A673 (cell line): ENCODE measurements at regions not wholly inside any gene's neighbourhood (a gene's known extent, or its start where the extent isn't known, plus 50 kb on each side); places are given as distances from the start of the nearest gene placed in this dataset.
"Not testable (repeated sequence)": the region's sequence is repeated elsewhere in the genome, so short reads cannot be mapped to it uniquely, and the experiment has no call there.

Experiments used
- BruUV-seq: library from RNA; stranded (reverse); fragments of 400-500 nt; replicated peaks from 2 replicates; lab custom pipeline; 2021; lab: Mats Ljungman, UMichigan
- CTCF ChIA-PET: fragments of 300-600 bp; sonication (Branson Sonifier 250); formaldehyde crosslinking; loops from one replicate; lab custom pipeline; 2022; ENCODE audit warnings: antibody characterized with exemption; lab: Charles Lee
- POLR2A ChIA-PET: fragments of 300-600 bp; sonication (Branson Sonifier 250); formaldehyde crosslinking; loops from one replicate; lab custom pipeline; 2022; ENCODE audit warnings: antibody characterized with exemption; ENCODE audit not compliant: low non-redundant PET; lab: Charles Lee
- DNase-seq: peaks from one replicate; pipeline ENCODE4 v3.0.0-alpha.2; 2015; ENCODE audit warnings: low spot score
- H3K27ac ChIP-seq: fragments of 200-600 bp; sonication (generic); 2 replicates; pipeline ENCODE4 v1.5.1; 2016; ENCODE audit warnings: mixed run types, low read depth, mild to moderate bottlenecking, mixed read lengths, antibody characterized with exemption, low read length; ENCODE audit not compliant: poor library complexity, severe bottlenecking
- H3K27me3 ChIP-seq: fragments of 200-600 bp; sonication (generic); replicated peaks from 2 replicates; pipeline ENCODE4 v1.6.1; 2017; ENCODE audit warnings: mixed run types, low read depth, mild to moderate bottlenecking, mixed read lengths, antibody characterized with exemption, low read length; ENCODE audit not compliant: insufficient read depth, poor library complexity
- H3K36me3 ChIP-seq: fragments of 200-600 bp; sonication (generic); 2 replicates; pipeline ENCODE4 v1.6.1; 2016; ENCODE audit warnings: mixed run types, mild to moderate bottlenecking, mixed read lengths, antibody characterized with exemption, low read length; ENCODE audit not compliant: insufficient read depth, poor library complexity, severe bottlenecking
- H3K4me1 ChIP-seq: fragments of 200-600 bp; sonication (generic); 2 replicates; pipeline ENCODE4 v1.6.1; 2017; ENCODE audit warnings: mixed run types, mild to moderate bottlenecking, mixed read lengths, antibody characterized with exemption, low read length; ENCODE audit not compliant: insufficient read depth, poor library complexity, severe bottlenecking
- H3K4me3 ChIP-seq: fragments of 200-600 bp; sonication (generic); 2 replicates; pipeline ENCODE4 v1.5.1; 2016; ENCODE audit warnings: low read depth, mixed run types, mild to moderate bottlenecking, mixed read lengths, low read length; ENCODE audit not compliant: poor library complexity, severe bottlenecking
- H3K9me3 ChIP-seq: fragments of 200-600 bp; sonication (generic); 2 replicates; pipeline ENCODE4 v1.6.1; 2016; ENCODE audit warnings: mixed run types, low read depth, mild to moderate bottlenecking, mixed read lengths, antibody characterized with exemption, low read length; ENCODE audit not compliant: poor library complexity, severe bottlenecking
- EZH2 ChIP-seq: fragments of 200-600 bp; sonication (generic); IDR thresholded peaks from 2 replicates; pipeline ENCODE4 v1.6.1; 2017; ENCODE audit warnings: borderline replicate concordance, low read depth, mild to moderate bottlenecking, mixed read lengths, antibody characterized with exemption, low read length; ENCODE audit not compliant: poor library complexity, severe bottlenecking
- intact Hi-C: fragments of 100-400 bp; cut with micrococcal nuclease; formaldehyde crosslinking; loops from one replicate; pipeline ENCODE4 v1.10.0; 2022; ENCODE audit not compliant: unreplicated experiment
- TF ChIP-seq, protein P1 (sequence below): fragments of 300-800, 200-600 bp; sonication (generic); conservative IDR thresholded peaks from 2 replicates; pipeline ENCODE4 v1.5.1; 2017; ENCODE audit warnings: low read depth, mild to moderate bottlenecking, antibody characterized with exemption, low read length, moderate library complexity, mixed read lengths

- intact Hi-C loops, result no loop called here
- Histone ChIP-seq H3K9me3 (no peaks in the 10 kb centered on the region), H3K4me3 (no peak overlapping the region), H3K27ac (no peak overlapping the region), H3K27me3 (no peaks in the 10 kb centered on the region), H3K4me1 (no peaks in the 10 kb centered on the region), H3K36me3 (no peaks in the 10 kb centered on the region)
- TF ChIP-seq, protein P1, sequence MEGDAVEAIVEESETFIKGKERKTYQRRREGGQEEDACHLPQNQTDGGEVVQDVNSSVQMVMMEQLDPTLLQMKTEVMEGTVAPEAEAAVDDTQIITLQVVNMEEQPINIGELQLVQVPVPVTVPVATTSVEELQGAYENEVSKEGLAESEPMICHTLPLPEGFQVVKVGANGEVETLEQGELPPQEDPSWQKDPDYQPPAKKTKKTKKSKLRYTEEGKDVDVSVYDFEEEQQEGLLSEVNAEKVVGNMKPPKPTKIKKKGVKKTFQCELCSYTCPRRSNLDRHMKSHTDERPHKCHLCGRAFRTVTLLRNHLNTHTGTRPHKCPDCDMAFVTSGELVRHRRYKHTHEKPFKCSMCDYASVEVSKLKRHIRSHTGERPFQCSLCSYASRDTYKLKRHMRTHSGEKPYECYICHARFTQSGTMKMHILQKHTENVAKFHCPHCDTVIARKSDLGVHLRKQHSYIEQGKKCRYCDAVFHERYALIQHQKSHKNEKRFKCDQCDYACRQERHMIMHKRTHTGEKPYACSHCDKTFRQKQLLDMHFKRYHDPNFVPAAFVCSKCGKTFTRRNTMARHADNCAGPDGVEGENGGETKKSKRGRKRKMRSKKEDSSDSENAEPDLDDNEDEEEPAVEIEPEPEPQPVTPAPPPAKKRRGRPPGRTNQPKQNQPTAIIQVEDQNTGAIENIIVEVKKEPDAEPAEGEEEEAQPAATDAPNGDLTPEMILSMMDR, result no peak
- TF ChIP-seq EZH2, result no peak
- ChIA-PET CTCF (no interaction called here), POLR2A (interaction anchor here (0.5 kb wide), 1 partner anchor 20 kb away, joined by 6 read pairs; no protein-coding TSS in a partner anchor)
- no peak for DNase-seq
- BruUV-seq, result no TSS peak
Measured at GRCh38 chr14:39593377-39593776, 161.1 kb upstream of the FBXO33 start.

- Histone ChIP-seq H3K4me1 (no peaks in the 10 kb centered on the region), H3K4me3 (no peak overlapping the region), H3K27ac (no peak overlapping the region), H3K36me3 (no peaks in the 10 kb centered on the region), H3K27me3 (no peaks in the 10 kb centered on the region), H3K9me3 (no peaks in the 10 kb centered on the region)
- no TSS peak for BruUV-seq
- intact Hi-C loops, result no loop called here
- CTCF ChIA-PET, result no interaction called here
- TF ChIP-seq, protein P1, result no peak
- no peak for TF ChIP-seq EZH2
- POLR2A ChIA-PET, result no interaction called here
- DNase-seq, result no peak
Measured at GRCh38 chr14:39592116-39592789, 160.0 kb upstream of the FBXO33 start.

GRCh38 chr14:39589882-39590281, 157.6 kb upstream of the FBXO33 start:
- not testable (repeated sequence) for BruUV-seq, DNase-seq

More at GRCh38 chr14:39589882-39590281, 157.6 kb upstream of the FBXO33 start:
- H3K9me3 ChIP-seq, CTCF ChIA-PET, POLR2A ChIA-PET, H3K4me1 ChIP-seq, H3K36me3 ChIP-seq, intact Hi-C loops, H3K27me3 ChIP-seq, H3K4me3 ChIP-seq, H3K27ac ChIP-seq: not testable (repeated sequence)
